ENCODE measurements at regions not wholly inside any gene's neighbourhood (a gene's known extent, or its start where the extent isn't known, plus 50 kb on each side); places are given as distances from the start of the nearest gene placed in this dataset.

- no peak for TF ChIP-seq GATA1 (IDR thresholded peaks at IDR 0.05; ENCODE audit: low read depth, low read length)
- TF ChIP-seq POLR2A (IDR thresholded peaks at IDR 0.05; ENCODE audit: low read length), result no peak
Measured at GRCh38 chr2:122422384-122422991, 667.0 kb downstream of the TSN start.
